ENCODE measurements at regions not wholly inside any gene's neighbourhood (a gene's known extent, or its start where the extent isn't known, plus 50 kb on each side); places are given as distances from the start of the nearest gene placed in this dataset.

DNA sequence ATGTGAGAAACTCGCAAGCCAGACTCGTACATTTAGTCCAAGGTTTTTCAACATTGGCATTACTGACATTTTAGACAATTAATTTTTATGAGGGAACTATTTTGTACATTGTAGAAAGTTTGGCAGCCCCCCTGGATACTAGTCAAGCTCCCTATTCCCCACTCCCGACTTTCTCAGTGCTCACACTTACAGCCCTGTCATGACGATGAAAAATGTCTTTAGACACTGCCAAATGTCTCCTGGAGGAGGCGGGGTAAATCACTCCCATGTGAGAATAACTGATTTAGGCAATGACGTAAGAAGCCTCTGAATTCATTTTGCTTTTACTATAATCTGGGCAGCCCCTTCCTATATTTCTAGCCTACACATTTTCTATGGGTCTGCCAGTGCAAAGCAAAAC is 535.8 kb upstream of the KLHL1 start:
- Mint-ChIP-seq H3K4me1 (no peaks in the 10 kb centered on the region), H3K36me3 (ENCODE audit: insufficient read depth in 1 of 3, low read depth in 3 of 3) (no peaks in the 10 kb centered on the region), H3K27ac (no peak overlapping the region), H3K9me3 (peaks cover 4 to 6% of the 10 kb centered on the region in 2 experiments; a peak in 2 of 5 replicates), H3K27me3 (ENCODE audit: low read depth) (no peaks in the 10 kb centered on the region), H3K4me3 (no peak overlapping the region)
- H2BK15ac ChIP-seq (ENCODE audit: low read depth, low read length): no peak overlapping the region
- H3T11ph ChIP-seq (ENCODE audit: low read length): no peak overlapping the region
- H3K56ac ChIP-seq (ENCODE audit: insufficient read length, low read depth, low read length): no peak overlapping the region
- no peak overlapping the region for H2BK20ac ChIP-seq (ENCODE audit: low read depth, low read length, poor library complexity, severe bottlenecking)
- H3K27ac ChIP-seq (ENCODE audit: insufficient read length, low read depth, low read length): no peak overlapping the region
- H3K27me3 ChIP-seq (ENCODE audit: insufficient read depth, low read length): no peaks in the 10 kb centered on the region
- H2BK120ac ChIP-seq (ENCODE audit: low read depth, low read length, poor library complexity, severe bottlenecking): no peak overlapping the region
- no peak overlapping the region for H3K14ac ChIP-seq (ENCODE audit: insufficient read depth, low read length)
- H4K91ac ChIP-seq (ENCODE audit: insufficient read length, low read depth, low read length): no peak overlapping the region
- no peaks in the 10 kb centered on the region for H4K20me1 ChIP-seq (ENCODE audit: control insufficient read depth, insufficient read depth, insufficient read length)
- H3K4ac ChIP-seq (ENCODE audit: low read depth, low read length): no peak overlapping the region
- no peaks in the 10 kb centered on the region for H3K9me3 ChIP-seq (ENCODE audit: control insufficient read depth, low read depth, low read length)
- no peak overlapping the region for H2AFZ ChIP-seq (ENCODE audit: low read length)
- no peak overlapping the region for H2BK12ac ChIP-seq (ENCODE audit: insufficient read length, low read depth, low read length)
- H3K79me1 ChIP-seq (ENCODE audit: insufficient read depth, low read depth, low read length, poor library complexity, severe bottlenecking): no peaks in the 10 kb centered on the region
- TF ChIP-seq, protein P1, sequence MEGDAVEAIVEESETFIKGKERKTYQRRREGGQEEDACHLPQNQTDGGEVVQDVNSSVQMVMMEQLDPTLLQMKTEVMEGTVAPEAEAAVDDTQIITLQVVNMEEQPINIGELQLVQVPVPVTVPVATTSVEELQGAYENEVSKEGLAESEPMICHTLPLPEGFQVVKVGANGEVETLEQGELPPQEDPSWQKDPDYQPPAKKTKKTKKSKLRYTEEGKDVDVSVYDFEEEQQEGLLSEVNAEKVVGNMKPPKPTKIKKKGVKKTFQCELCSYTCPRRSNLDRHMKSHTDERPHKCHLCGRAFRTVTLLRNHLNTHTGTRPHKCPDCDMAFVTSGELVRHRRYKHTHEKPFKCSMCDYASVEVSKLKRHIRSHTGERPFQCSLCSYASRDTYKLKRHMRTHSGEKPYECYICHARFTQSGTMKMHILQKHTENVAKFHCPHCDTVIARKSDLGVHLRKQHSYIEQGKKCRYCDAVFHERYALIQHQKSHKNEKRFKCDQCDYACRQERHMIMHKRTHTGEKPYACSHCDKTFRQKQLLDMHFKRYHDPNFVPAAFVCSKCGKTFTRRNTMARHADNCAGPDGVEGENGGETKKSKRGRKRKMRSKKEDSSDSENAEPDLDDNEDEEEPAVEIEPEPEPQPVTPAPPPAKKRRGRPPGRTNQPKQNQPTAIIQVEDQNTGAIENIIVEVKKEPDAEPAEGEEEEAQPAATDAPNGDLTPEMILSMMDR (conservative IDR thresholded peaks at IDR 0.05): no peak
- no peak overlapping the region for H3K4me2 ChIP-seq (ENCODE audit: insufficient read depth, insufficient read length, low read length)
- H3K23me2 ChIP-seq (ENCODE audit: insufficient read length, low read depth, low read length, poor library complexity, severe bottlenecking): no peaks in the 10 kb centered on the region
- no peak for DNase-seq
- H3K9ac ChIP-seq (ENCODE audit: extremely low read depth, insufficient read length, low read length): no peak overlapping the region
- no peak overlapping the region for H2AK5ac ChIP-seq (ENCODE audit: insufficient read length, low read length)
- H2BK5ac ChIP-seq (ENCODE audit: insufficient read length, low read length): no peak overlapping the region
- H3K79me2 ChIP-seq (ENCODE audit: insufficient read depth, low read length): no peaks in the 10 kb centered on the region
- no peaks in the 10 kb centered on the region; the same call in 1 of the 2 replicates for H3K4me1 ChIP-seq (ENCODE audit: insufficient read depth, low read length)
- no peak overlapping the region for H3K23ac ChIP-seq (ENCODE audit: insufficient read length, low read depth, low read length)
- no CpG with 5 or more reads among the region's 6 CpGs for WGBS (ENCODE audit: extremely low coverage, insufficient read length, low lambda C conversion rate)
- H3K18ac ChIP-seq (ENCODE audit: insufficient read length, low read depth, low read length): no peak overlapping the region
- H4K8ac ChIP-seq (replicated peaks; ENCODE audit: insufficient read length, low read depth, low read length): no peak overlapping the region
- no peak overlapping the region for H4K5ac ChIP-seq (ENCODE audit: insufficient read length, low read depth, low read length)
